ENCODE measurements at regions not wholly inside any gene's neighbourhood (a gene's known extent, or its start where the extent isn't known, plus 50 kb on each side); places are given as distances from the start of the nearest gene placed in this dataset.

- TF ChIP-seq CTCF (conservative IDR thresholded peaks at IDR 0.05 in 1 of 2, IDR thresholded peaks at IDR 0.05 in 1 of 2; ENCODE audit: low read depth in 1 of 2, low read length in 2 of 2) (no peak), EZH2 (IDR thresholded peaks at IDR 0.05; ENCODE audit: low read length, missing control alignments) (no peak)
Observed at GRCh38 chr10:33602278-33602677, 267.8 kb upstream of the NRP1 start.
